ENCODE measurements at regions not wholly inside any gene's neighbourhood (a gene's known extent, or its start where the extent isn't known, plus 50 kb on each side); places are given as distances from the start of the nearest gene placed in this dataset.

GRCh38 chr6:94184666-94185464, 765.5 kb upstream of the EPHA7 start:
- H3K27ac ChIP-seq (ENCODE audit: insufficient read depth, low read depth, low read length), result no peak overlapping the region
- dilution Hi-C loops (cut with MboI; ENCODE audit: extremely low pct_ligation_motif_present, low sequenced_read_pairs), result no loop called here
- intact Hi-C loops (cut with micrococcal nuclease), result no loop called here
- no peaks in the 10 kb centered on the region for H3K4me1 ChIP-seq (ENCODE audit: control insufficient read depth, extremely low read depth, insufficient read depth, low read length)
- no peak overlapping the region for H3K9ac ChIP-seq (replicated peaks; ENCODE audit: extremely low read depth, insufficient read depth, low read length)
- POLR2A ChIA-PET, result no interaction called here
- no peaks in the 10 kb centered on the region for H3K9me3 ChIP-seq (replicated peaks; ENCODE audit: control insufficient read depth, insufficient read depth, low read length)
- no peak for TF ChIP-seq MAX (IDR thresholded peaks at IDR 0.05; ENCODE audit: insufficient read depth, insufficient read length)
- TF ChIP-seq FOS (IDR thresholded peaks at IDR 0.05; ENCODE audit: borderline replicate concordance, insufficient read depth, low read length), result no peak
- no peak for TF ChIP-seq GATA2 (IDR thresholded peaks at IDR 0.05; ENCODE audit: insufficient read depth, insufficient read length, low read depth, low read length)
- TF ChIP-seq POLR2AphosphoS5 (IDR thresholded peaks at IDR 0.05; ENCODE audit: insufficient read depth, low read depth, low read length), result no peak
- no peak for TF ChIP-seq MYC (IDR thresholded peaks at IDR 0.05; ENCODE audit: low read depth, low read length)
- no peak for TF ChIP-seq POLR2A (IDR thresholded peaks at IDR 0.05; ENCODE audit: low read depth, low read length)
- no peak for TF ChIP-seq EZH2 (IDR thresholded peaks at IDR 0.05; ENCODE audit: borderline replicate concordance, low read depth, low read length, severe bottlenecking)
- TF ChIP-seq CTCF (IDR thresholded peaks at IDR 0.05; ENCODE audit: extremely low read depth in 1 of 2, insufficient read depth in 1 of 2, low read depth in 1 of 2, low read length in 2 of 2), result no peak
- TF ChIP-seq JUN (IDR thresholded peaks at IDR 0.05; ENCODE audit: borderline replicate concordance, insufficient read depth, insufficient read length, low read depth), result no peak
- no peaks in the 10 kb centered on the region for H3K36me3 ChIP-seq (ENCODE audit: control insufficient read depth in 2 of 2, extremely low read depth in 1 of 2, insufficient read depth in 2 of 2, low read length in 2 of 2)
- no peak for FAIRE-seq
- CTCF ChIA-PET, result no interaction called here
- no peak overlapping the region for H2AFZ ChIP-seq (ENCODE audit: low read depth, low read length)
- no peak for DNase-seq (ENCODE audit: low read depth, low spot score)
- no peaks in the 10 kb centered on the region for H3K79me2 ChIP-seq (ENCODE audit: control insufficient read depth, insufficient read depth, low read length)
- H3K4me2 ChIP-seq (ENCODE audit: insufficient read depth, low read length), result no peak overlapping the region
- H3K9me1 ChIP-seq (replicated peaks; ENCODE audit: control insufficient read depth, extremely low read depth, insufficient read depth, low read length), result no peaks in the 10 kb centered on the region
- no TSS peak for BruUV-seq (replicated peaks)
- H3K4me3 ChIP-seq (replicated peaks in 1 of 3; ENCODE audit: insufficient read depth in 1 of 3, low read depth in 1 of 3, low read length in 3 of 3), result no peak overlapping the region
- no peaks in the 10 kb centered on the region for H4K20me1 ChIP-seq (replicated peaks; ENCODE audit: control insufficient read depth, extremely low read depth, insufficient read depth, low read length)
- no peaks in the 10 kb centered on the region for H3K27me3 ChIP-seq (ENCODE audit: control insufficient read depth in 2 of 2, insufficient read depth in 2 of 2, low read length in 2 of 2)
